Ectodermal cell (in vitro differentiated cells): ENCODE measurements at regions not wholly inside any gene's neighbourhood (a gene's known extent, or its start where the extent isn't known, plus 50 kb on each side); places are given as distances from the start of the nearest gene placed in this dataset.

Experiments used
- H3K27ac ChIP-seq: 2 replicates; pipeline ENCODE4 v1.7.0; 2013; ENCODE audit warnings: mild to moderate bottlenecking, low read depth, low read length; ENCODE audit not compliant: insufficient read depth, poor library complexity, severe bottlenecking
- H3K27me3 ChIP-seq: 2 replicates; pipeline ENCODE4 v1.7.0; 2013; ENCODE audit warnings: mild to moderate bottlenecking, low read length; ENCODE audit not compliant: insufficient read depth, control insufficient read depth, poor library complexity, severe bottlenecking
- H3K36me3 ChIP-seq: one replicate; pipeline ENCODE4 v1.7.0; 2013; ENCODE audit warnings: low read length; ENCODE audit not compliant: control insufficient read depth, insufficient read depth
- H3K4me1 ChIP-seq: one replicate; pipeline ENCODE4 v1.7.0; 2013; ENCODE audit warnings: low read length; ENCODE audit not compliant: control insufficient read depth, insufficient read depth
- H3K4me3 ChIP-seq: 2 replicates; pipeline ENCODE4 v1.7.0; 2013; ENCODE audit warnings: low read depth, low read length, control low read depth; ENCODE audit not compliant: insufficient read depth
- H3K9me3 ChIP-seq: 2 replicates; pipeline ENCODE4 v1.7.0; 2013; ENCODE audit warnings: mild to moderate bottlenecking, low read length, moderate library complexity; ENCODE audit not compliant: control insufficient read depth
- WGBS, 2 experiments: methylation state at CpG; one replicate each; pipeline ENCODE4 v1.1.7; 2013; ENCODE audit warnings: missing lambda C conversion rate in 2 of 2; 5-methylcytosine and 5-hydroxymethylcytosine counted together

DNA sequence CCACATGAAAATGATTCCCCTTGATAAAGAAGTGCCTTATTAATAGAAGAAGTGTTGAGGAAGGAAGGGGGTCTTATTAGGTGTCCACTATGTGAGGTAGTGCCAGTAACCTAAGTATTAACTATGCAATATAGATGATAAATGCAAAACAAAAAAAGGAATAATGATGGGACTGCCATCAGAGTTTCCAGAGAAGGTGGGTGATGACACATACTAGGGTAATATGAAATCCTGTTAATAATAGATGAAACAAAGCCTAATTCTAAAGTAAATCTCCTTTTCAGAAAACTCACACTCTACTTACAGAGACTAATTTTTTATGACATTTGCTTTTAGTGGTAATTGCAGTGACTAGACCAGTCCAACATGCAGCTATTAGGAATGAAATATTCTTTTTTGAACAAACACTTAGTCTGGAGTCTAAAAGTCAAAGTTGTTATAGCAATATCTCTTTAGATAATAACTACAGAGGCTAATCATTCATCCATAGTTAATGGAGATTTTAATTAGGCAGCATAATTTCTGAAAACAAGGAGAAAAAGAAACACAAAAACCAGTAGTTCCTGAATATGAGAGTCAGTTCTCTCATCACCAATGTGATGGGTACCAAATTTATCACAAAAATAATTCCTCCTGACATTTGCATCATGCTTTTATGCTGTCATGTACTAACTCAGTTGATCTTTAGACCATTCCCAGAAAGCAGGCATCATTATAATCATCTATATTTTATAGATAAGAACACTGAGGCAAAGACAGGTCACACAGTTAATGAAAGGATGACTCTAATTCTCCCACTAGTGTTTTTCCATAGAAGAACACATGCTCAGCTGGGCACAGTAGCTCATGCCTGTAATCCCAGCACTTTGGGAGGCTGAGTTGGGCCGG is 208.8 kb upstream of the ARG1 start:
- no peaks in the 10 kb centered on the region for H3K27me3 ChIP-seq
- no peaks in the 10 kb centered on the region for H3K36me3 ChIP-seq
- 94% methylated on average over 1 of the region's 1 CpG for WGBS, 2 experiments
- peaks cover 6% of the 10 kb centered on the region for H3K4me1 ChIP-seq
- no peaks in the 10 kb centered on the region for H3K9me3 ChIP-seq
- H3K27ac ChIP-seq = no peak overlapping the region
- H3K4me3 ChIP-seq = no peak overlapping the region

DNA sequence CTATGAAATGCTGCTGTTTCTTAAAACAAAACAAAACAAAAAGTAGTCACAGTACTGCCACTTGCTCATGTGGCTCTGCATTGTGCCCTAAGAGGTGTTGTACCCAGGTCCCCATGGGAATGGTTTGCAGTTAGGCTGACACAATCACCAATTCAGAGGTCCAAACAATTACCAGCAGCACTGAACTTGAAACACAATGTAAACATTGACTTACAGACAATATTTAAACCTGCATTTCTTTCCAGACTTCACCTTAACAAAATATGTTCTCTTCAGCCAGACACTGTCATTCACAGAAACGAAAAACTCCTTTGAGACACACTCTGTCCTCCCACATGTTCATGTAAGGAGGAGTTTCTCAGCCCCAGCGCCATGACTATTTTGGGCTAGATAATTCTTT is 206.8 kb upstream of the ARG1 start:
- H3K27ac ChIP-seq = no peak overlapping the region
- H3K36me3 ChIP-seq = no peaks in the 10 kb centered on the region
- no peaks in the 10 kb centered on the region for H3K9me3 ChIP-seq
- 89 to 91% methylated on average over 2 of the region's 2 CpGs for WGBS, 2 experiments
- peaks cover 6% of the 10 kb centered on the region for H3K4me1 ChIP-seq
- H3K27me3 ChIP-seq = no peaks in the 10 kb centered on the region
- H3K4me3 ChIP-seq = no peak overlapping the region

DNA sequence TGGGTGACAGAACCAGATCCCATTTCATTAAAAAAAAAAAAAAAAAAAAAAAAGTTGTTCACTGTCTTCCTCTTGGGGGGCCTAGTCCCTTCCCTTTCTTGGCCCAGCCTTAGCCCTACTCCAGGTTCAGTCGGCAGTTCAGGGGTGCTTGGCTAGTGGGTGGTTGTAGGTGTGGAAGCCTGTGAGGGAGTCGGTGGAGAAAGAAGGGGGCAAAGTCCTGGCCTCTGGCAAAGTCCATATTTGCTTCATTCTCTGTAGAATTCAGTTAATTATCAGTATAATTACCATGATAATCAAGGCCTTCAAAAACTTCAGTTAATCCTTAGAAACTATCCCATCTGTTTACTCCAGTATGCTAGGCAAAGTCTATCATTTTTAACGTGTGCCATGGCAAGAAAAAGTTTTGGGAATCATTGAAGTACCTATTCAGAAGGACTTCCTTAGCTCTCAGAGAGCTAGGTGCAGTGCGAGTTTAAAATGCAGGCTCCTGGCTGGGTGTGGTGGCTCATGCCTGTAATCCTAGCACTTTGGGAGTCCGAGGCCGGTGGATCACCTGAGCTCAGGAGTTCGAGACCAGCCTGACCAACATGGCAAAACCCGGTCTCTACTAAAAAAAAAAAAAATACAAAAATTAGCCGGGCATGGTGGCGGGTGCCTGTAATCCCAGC is 205.7 kb upstream of the ARG1 start:
- Histone ChIP-seq H3K27ac (no peak overlapping the region), H3K4me1 (peaks cover 6% of the 10 kb centered on the region), H3K36me3 (no peaks in the 10 kb centered on the region), H3K4me3 (no peak overlapping the region), H3K9me3 (no peaks in the 10 kb centered on the region), H3K27me3 (no peaks in the 10 kb centered on the region)
- WGBS, 2 experiments = 89 to 91% methylated on average over 9 of the region's 10 CpGs

DNA sequence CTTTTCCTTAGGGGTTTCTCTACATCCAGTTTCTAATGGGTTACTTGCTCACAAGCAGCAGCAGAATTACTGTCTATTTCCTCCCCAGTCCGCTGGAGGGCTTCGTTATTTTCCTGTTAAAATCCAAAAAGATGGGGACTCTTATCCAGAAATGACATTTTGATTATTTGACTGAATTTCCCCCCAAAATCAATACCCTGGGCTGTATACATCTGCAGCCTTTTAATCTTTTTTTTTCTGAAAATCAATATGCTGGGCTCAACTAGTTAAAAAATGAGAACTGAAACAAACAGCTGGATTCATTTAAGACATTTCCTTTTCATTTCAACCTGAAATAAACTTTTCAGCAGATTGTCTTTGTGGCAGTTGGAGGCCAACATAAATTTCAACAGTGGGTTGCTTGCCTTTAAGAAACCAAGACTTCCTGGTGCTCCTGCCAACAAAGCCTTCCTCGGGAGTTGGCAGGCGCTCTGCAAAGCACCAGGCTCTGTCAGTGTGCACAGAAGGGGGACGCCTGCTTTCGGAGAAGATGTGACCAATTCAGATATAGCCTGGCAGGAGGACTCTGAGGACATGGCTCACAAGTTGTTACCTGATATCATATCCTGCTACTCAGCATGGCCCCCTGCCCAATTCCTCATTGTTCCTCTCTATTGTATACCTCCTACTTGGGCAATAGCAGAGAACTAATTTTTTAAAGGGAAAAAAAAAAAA is 204.7 kb upstream of the ARG1 start:
- WGBS, 2 experiments = 45 to 55% methylated on average over 6 of the region's 6 CpGs
- no peak overlapping the region for H3K4me3 ChIP-seq
- peak overlapping the region; percentile 12 for H3K27ac ChIP-seq
- no peaks in the 10 kb centered on the region for H3K36me3 ChIP-seq
- no peaks in the 10 kb centered on the region for H3K27me3 ChIP-seq
- H3K4me1 ChIP-seq = peaks cover 6% of the 10 kb centered on the region
- H3K9me3 ChIP-seq = no peaks in the 10 kb centered on the region

DNA sequence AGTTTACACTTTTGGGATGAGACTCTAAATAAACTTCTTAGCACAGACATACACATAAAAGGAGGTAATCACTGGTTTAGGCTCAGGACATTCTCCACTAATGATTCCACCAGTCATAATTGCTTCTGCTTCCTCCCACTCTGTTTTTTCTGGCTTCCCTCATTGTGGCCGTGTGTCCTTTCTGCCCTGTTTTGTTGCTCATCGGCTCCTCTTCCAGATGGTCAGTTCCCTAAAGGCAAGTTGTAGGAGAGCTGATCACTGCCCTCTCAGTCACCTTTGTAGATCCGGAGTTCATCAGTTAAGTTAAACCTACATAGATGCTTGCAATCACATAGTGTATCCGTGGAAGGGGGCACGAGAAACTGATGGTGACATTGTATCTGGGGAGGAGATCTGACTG is 200.5 kb upstream of the ARG1 start:
- WGBS, 2 experiments = 91 to 95% methylated on average over 5 of the region's 5 CpGs
- Histone ChIP-seq H3K27me3 (no peaks in the 10 kb centered on the region), H3K9me3 (no peaks in the 10 kb centered on the region)

DNA sequence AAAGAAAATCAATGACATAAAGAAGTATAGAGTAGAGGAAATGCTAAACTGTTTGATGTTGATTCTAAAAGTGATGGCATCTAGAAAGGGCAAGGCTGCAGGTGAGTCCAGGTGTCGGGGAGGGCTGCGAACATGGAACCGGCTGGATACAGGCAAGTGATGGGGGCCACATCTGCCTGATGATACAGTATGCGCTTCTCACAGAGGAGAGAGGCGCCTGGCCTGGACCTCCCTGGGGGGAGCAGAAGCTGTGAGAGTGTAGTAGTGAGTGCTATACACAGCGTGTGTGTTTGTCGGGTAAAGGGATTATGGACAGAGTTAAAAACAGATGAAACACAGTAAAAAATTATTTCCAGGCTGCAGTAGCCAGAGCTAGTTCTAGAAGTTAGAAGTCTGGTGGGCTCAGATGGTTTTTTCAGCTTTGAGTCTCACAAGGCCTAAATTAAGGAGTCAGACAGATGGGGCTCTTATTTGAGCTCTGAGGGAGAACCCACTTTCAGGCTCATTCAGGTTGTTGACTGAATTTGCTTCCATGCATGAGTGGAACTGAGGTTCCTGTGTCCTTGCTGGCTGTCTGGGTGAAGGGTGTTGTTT is 195.8 kb upstream of the ARG1 start:
- Histone ChIP-seq H3K9me3 (no peaks in the 10 kb centered on the region), H3K4me1 (no peaks in the 10 kb centered on the region), H3K27ac (no peak overlapping the region), H3K36me3 (no peaks in the 10 kb centered on the region), H3K4me3 (no peak overlapping the region), H3K27me3 (no peaks in the 10 kb centered on the region)
- WGBS, 2 experiments = 94 to 95% methylated on average over 7 of the region's 7 CpGs

More for the DNA sequence above, 200.5 kb upstream of the ARG1 start:
- Histone ChIP-seq H3K4me3 (no peak overlapping the region), H3K27ac (no peak overlapping the region), H3K4me1 (peaks cover 6% of the 10 kb centered on the region), H3K36me3 (no peaks in the 10 kb centered on the region)

DNA sequence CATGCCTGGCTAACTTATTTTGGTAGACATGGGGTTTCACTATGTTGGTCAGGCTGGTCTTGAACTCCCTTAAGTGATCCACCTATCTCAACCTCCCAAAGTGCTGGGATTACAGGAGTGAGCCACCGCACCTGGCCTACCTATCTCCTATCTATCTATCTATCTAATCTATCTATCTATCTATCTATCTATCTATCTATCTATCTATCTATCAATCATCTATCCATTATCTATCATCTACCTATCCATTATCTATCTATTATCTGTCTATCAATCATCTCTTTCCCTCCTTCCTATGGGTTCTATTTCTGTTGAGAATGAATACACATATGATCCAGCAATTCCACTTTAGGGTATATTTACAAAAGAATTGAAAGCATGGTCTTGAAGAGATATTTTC is 194.2 kb upstream of the ARG1 start:
- H3K4me3 ChIP-seq = no peak overlapping the region
- no peaks in the 10 kb centered on the region for H3K27me3 ChIP-seq
- H3K27ac ChIP-seq = no peak overlapping the region
- H3K9me3 ChIP-seq = no peaks in the 10 kb centered on the region
- H3K4me1 ChIP-seq = peaks cover 13% of the 10 kb centered on the region
- 93 to 94% methylated on average over 1 of the region's 1 CpG for WGBS, 2 experiments
- H3K36me3 ChIP-seq = no peaks in the 10 kb centered on the region

DNA sequence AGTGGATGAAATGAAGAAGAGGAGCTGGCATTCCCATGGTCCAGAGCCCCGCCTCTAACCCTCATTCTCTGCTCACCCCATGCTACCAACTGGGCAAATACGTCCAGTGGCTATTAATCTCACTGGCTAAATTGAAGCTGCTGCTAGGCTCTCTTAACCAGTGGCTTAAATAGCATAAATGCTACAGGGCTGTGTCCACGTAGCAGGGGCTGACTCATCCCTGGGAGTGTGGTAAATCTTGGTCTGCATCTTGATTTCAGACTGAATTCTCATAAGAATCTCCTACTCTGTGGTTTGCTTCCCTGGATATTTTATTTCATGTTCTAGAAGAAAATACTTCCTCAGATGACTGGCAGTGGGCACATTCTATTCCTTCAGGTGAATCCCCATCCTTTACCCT is 193.1 kb upstream of the ARG1 start:
- H3K27me3 ChIP-seq = no peaks in the 10 kb centered on the region
- WGBS, 2 experiments = 91 to 92% methylated on average over 3 of the region's 3 CpGs
- no peaks in the 10 kb centered on the region for H3K36me3 ChIP-seq
- peaks cover 17% of the 10 kb centered on the region for H3K4me1 ChIP-seq
- no peak overlapping the region for H3K4me3 ChIP-seq
- H3K27ac ChIP-seq = no peak overlapping the region
- no peaks in the 10 kb centered on the region for H3K9me3 ChIP-seq

DNA sequence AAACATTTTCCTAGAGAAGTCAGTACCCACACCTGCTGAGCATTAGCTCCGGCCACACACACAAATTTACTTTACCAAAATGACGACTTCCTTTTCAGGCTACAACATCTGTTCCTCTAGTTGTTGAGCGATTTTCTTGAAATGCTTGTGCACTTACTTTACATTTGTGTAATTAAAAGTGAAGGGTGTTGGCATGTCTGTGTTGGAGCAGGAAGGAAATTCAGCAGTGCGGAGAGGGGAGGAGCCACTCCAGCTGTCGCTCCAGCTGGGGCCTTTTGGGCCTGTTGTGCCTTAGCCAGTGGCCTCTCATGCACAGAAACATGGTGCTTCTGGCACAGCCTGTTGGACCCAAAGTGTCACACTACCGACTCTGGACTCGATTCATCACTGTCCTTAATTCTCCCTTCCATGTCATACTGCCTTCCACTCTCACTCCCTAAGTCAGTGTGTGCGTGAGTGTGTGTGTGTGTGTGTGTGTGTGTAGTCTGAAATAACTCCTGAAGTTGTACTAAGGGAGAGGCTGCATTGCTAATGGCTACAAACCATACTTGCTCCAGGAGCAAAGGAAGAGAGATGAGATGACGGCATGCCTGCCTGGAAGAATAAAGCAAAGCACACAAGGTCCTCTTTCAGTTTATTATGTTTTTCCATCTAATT is 191.8 kb upstream of the ARG1 start:
- Histone ChIP-seq H3K9me3 (no peaks in the 10 kb centered on the region), H3K27ac (no peak overlapping the region), H3K27me3 (no peaks in the 10 kb centered on the region), H3K4me1 (peaks cover 17% of the 10 kb centered on the region), H3K36me3 (no peaks in the 10 kb centered on the region), H3K4me3 (no peak overlapping the region)
- 97 to 98% methylated on average over 8 to 9 of the region's 9 CpGs for WGBS, 2 experiments
